PC-3 (cell line): ENCODE measurements at regions not wholly inside any gene's neighbourhood (a gene's known extent, or its start where the extent isn't known, plus 50 kb on each side); places are given as distances from the start of the nearest gene placed in this dataset.

Source experiments
- CTCF ChIP-seq: fragments of 300-600 bp; sonication (generic); conservative IDR thresholded peaks from 2 replicates; pipeline ENCODE4 v1.5.1; 2017; ENCODE audit warnings: antibody characterized with exemption, low read depth, mild to moderate bottlenecking, low read length
- EZH2 ChIP-seq: fragments of 300-600 bp; sonication (generic); IDR thresholded peaks from one replicate; pipeline ENCODE4 v1.6.1; 2017; ENCODE audit warnings: antibody characterized with exemption, mild to moderate bottlenecking, low read length; ENCODE audit not compliant: unreplicated experiment
- EZH2phosphoT487 ChIP-seq: fragments of 300-600 bp; sonication (generic); IDR thresholded peaks from 2 replicates; pipeline ENCODE4 v1.6.1; 2018; ENCODE audit warnings: mild to moderate bottlenecking, antibody characterized with exemption, low read length, borderline replicate concordance

- no peak for TF ChIP-seq CTCF
- TF ChIP-seq EZH2 = no peak
- TF ChIP-seq EZH2phosphoT487 = no peak
Measured at GRCh38 chr2:54381293-54381692, 74.8 kb upstream of the SPTBN1 start.
